Nephron progenitor cell (in vitro differentiated cells): ENCODE measurements at regions not wholly inside any gene's neighbourhood (a gene's known extent, or its start where the extent isn't known, plus 50 kb on each side); places are given as distances from the start of the nearest gene placed in this dataset.

ENCODE experiments used
- DNase-seq: peaks from one replicate; pipeline ENCODE4 v3.0.0; 2021
- H3K27ac Mint-ChIP-seq: 2 replicates; pipeline ENCODE4 v1.8.0; 2021; ENCODE audit warnings: mild to moderate bottlenecking, moderate library complexity, mixed read lengths
- H3K27me3 Mint-ChIP-seq: 2 replicates; pipeline ENCODE4 v1.8.0; 2021; ENCODE audit warnings: mild to moderate bottlenecking, low read depth, mixed read lengths; ENCODE audit not compliant: poor library complexity
- H3K36me3 Mint-ChIP-seq: 2 replicates; pipeline ENCODE4 v1.8.0; 2021; ENCODE audit warnings: low read depth, mixed read lengths
- H3K4me1 Mint-ChIP-seq: 2 replicates; pipeline ENCODE4 v1.8.0; 2021; ENCODE audit warnings: mixed read lengths
- H3K4me3 Mint-ChIP-seq: 2 replicates; pipeline ENCODE4 v1.8.0; 2021; ENCODE audit warnings: mild to moderate bottlenecking, moderate library complexity, mixed read lengths
- H3K9me3 Mint-ChIP-seq: 2 replicates; pipeline ENCODE4 v1.8.0; 2021; ENCODE audit warnings: mild to moderate bottlenecking, moderate library complexity, mixed read lengths
- TF ChIP-seq, protein P1 (sequence below): fragments of 200-600 bp; sonication (generic); IDR thresholded peaks from 2 replicates; pipeline ENCODE4 v1.5.0; 2021; ENCODE audit warnings: antibody characterized with exemption

DNA sequence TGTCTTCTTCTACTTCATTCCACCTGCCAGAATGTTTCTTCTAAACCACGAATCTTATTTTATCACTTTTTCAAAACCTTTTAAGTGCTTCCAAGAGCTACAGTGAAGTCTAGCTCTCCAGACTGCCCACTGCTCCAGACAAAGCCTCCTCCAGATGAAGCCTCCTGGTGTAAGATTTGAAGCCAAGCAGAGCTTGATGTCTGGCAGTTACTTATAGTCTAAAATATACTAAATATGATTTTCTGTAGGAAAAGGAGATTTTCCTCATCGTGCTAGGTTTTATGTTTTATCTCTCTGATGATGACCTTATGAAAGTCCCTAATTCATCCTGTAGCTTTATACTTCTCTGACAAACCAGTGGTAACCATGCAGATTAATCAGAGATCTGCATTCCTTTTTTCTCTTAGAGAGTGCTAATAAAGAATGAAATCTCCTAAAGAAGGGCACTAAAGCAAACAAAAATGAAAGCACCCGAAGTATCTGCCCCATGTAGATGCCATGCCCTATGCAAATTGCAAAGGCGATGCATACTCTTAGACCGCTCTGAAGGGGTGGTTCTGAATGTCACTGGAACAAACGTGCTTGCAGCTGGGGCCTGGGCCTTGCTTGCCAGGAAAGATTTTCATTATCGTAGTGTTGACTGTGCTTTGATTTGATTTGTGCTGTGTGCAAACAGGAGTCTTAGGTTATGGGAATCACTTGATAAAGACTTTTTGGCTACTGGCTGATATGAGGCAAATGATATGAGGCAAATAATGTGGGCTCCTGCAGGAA, 314.2 kb downstream of the PID1 start:
- TF ChIP-seq, protein P1, sequence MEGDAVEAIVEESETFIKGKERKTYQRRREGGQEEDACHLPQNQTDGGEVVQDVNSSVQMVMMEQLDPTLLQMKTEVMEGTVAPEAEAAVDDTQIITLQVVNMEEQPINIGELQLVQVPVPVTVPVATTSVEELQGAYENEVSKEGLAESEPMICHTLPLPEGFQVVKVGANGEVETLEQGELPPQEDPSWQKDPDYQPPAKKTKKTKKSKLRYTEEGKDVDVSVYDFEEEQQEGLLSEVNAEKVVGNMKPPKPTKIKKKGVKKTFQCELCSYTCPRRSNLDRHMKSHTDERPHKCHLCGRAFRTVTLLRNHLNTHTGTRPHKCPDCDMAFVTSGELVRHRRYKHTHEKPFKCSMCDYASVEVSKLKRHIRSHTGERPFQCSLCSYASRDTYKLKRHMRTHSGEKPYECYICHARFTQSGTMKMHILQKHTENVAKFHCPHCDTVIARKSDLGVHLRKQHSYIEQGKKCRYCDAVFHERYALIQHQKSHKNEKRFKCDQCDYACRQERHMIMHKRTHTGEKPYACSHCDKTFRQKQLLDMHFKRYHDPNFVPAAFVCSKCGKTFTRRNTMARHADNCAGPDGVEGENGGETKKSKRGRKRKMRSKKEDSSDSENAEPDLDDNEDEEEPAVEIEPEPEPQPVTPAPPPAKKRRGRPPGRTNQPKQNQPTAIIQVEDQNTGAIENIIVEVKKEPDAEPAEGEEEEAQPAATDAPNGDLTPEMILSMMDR: no peak
- Mint-ChIP-seq H3K36me3 (no peaks in the 10 kb centered on the region), H3K4me3 (no peak overlapping the region), H3K27ac (no peak overlapping the region), H3K4me1 (no peaks in the 10 kb centered on the region), H3K9me3 (no peaks in the 10 kb centered on the region), H3K27me3 (peaks cover 3% of the 10 kb centered on the region)
- DNase-seq: no peak

DNA sequence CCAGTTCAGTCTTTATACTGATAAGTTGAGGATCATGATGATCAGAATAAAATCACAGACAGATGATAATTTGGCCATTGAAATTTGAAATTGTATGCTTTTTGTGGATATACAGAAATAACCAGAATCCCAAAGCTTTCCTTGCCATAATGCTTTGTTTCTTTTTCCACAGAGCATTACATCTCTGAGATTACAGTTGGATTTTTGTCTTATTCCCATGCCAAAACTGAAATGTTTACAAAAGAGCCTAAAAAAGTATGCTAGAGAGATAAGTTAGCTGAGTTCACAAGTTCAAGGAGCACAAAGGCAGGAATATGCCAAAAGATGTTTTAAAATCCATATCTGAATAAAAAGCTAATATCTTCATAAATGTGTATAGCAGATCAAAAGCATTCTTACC, 321.3 kb downstream of the PID1 start:
- Mint-ChIP-seq H3K4me1 (no peaks in the 10 kb centered on the region), H3K27ac (no peak overlapping the region), H3K27me3 (no peaks in the 10 kb centered on the region), H3K4me3 (no peak overlapping the region), H3K9me3 (no peaks in the 10 kb centered on the region), H3K36me3 (no peaks in the 10 kb centered on the region)
- TF ChIP-seq, protein P1: no peak
- no peak for DNase-seq

DNA sequence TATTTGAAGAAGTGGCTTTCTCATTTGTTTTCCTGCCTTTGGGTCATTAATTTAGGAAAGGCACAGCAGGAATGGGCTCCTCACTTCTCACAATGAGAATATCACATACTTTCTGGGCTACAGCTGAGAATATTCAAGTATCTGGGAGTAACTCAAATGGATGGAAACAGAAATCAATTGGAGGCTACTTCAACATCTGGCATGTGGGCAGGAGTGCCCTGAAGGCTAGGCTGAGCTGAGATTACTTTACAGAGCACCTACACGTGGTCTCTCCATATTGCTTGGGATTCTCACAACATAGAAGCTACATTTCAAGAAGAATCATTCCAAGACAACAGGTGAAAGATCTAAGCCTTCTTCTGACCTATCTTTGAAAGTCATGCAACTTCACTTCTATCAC, 325.4 kb downstream of the PID1 start:
- Mint-ChIP-seq H3K4me1 (no peaks in the 10 kb centered on the region), H3K27ac (no peak overlapping the region), H3K4me3 (no peak overlapping the region), H3K36me3 (no peaks in the 10 kb centered on the region), H3K27me3 (no peaks in the 10 kb centered on the region), H3K9me3 (no peaks in the 10 kb centered on the region)
- TF ChIP-seq, protein P1: no peak
- no peak for DNase-seq

DNA sequence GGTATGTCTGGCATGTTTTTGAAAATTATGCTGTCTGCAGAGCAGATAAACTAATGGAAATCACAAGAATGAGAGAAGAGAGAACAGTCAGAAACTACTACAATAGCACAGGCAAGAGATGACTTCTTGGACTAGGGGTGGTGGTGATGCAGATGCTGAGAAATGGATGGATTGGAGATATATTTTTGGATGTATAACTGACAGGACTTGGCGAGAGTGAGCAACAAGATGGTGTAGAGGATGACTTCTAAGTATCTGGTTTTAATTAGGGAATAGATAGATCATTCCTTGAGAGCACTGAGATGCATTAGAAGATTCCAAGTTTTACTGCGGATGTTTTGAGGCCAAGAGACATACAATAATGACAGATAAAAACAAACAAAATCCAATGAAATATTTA, 328.2 kb downstream of the PID1 start:
- DNase-seq: no peak
- Mint-ChIP-seq H3K36me3 (no peaks in the 10 kb centered on the region), H3K4me1 (no peaks in the 10 kb centered on the region), H3K9me3 (no peaks in the 10 kb centered on the region), H3K27ac (no peak overlapping the region), H3K4me3 (no peak overlapping the region), H3K27me3 (no peaks in the 10 kb centered on the region)
- TF ChIP-seq, protein P1: no peak

DNA sequence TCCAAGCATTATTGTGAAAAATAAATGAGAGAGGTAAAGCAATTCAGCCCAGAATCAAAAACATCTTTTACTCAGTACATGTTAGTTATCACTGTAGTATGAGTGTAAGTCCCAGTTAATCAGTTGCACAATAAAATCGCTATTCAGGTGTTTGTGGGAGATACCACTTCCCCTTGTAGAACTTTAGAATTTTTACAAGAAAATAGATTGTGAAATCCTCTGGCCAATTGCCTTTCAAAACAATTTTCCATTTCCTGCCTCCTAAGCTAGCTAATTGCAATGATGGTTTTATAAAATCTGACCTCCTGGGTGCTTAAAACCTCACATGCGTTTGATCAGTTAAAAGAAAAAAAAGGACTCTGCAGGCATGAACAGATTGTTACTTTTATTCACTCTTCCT, 332.5 kb downstream of the PID1 start:
- Mint-ChIP-seq H3K36me3 (no peaks in the 10 kb centered on the region), H3K4me1 (no peaks in the 10 kb centered on the region), H3K27ac (no peak overlapping the region), H3K27me3 (no peaks in the 10 kb centered on the region), H3K4me3 (no peak overlapping the region), H3K9me3 (peaks cover 15% of the 10 kb centered on the region)
- TF ChIP-seq, protein P1: no peak
- no peak for DNase-seq
